GM18505 (cell line): ENCODE measurements at regions not wholly inside any gene's neighbourhood (a gene's known extent, or its start where the extent isn't known, plus 50 kb on each side); places are given as distances from the start of the nearest gene placed in this dataset.
A peak's percentile ranks its signal among the peaks of the same experiment; 100 is the strongest.

ENCODE experiments used
- ATAC-seq: cut with Tn5 transposase; IDR thresholded peaks from one replicate; pipeline ENCODE4 v1.9.1; 2021; ENCODE audit not compliant: unreplicated experiment
- POLR2A ChIP-seq: IDR thresholded peaks from 4 replicates; pipeline ENCODE4 v1.6.1; 2011; ENCODE audit warnings: borderline replicate concordance; ENCODE audit not compliant: insufficient read depth, insufficient read length; ENCODE audit errors: extremely low read depth

DNA sequence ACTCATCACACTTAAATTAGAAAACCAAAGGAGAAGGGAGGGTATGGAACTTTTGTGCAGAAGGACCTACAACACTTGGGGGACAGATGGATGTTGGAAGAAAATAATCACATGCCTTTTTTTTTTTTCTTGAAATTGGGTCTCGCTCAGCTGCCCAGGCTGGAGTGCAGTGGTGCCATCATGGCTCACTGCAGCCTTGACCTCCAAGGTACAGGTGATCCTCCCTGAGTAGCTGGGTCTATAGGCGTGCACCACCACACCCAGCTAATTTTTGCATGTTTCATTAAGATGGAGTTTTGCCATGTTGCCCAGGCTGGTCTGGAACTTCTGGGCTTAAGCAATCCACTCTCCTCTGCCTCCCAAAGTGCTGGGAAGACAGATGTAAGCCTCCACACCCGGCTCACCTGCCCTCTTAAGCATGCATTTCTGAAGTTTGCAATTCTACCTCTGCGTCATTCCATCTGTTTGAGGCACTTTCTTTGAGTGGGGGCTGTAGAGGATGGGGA, 370.8 kb upstream of the JARID2 start:
- no peak for TF ChIP-seq POLR2A
- no peak for ATAC-seq

DNA sequence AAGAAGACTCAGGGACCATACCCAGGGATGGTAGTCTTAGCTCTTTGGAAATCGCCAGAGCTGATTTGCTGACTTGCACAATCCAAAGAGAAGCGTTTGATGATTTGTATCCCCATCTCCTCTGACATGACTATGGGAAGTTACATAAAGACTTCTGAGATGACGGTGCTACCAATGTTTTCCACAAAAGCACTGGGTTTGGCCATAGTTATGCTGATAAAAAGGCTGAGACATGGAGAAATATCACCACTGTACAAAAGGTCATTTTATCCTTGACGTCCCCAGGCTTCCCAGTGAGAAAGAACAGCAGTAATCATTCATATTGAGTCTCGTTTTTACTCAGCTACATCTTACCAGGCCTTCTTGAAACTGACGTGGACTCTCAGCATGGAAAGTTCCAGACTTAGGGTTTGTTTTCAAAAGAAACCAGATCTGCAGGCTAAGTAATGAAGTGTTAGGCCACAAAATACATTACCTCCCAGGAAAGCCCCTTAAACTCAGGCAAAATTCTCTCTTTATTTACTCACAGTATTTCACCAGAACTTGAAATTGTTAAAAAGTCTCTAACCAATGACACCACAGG, 370.3 kb upstream of the JARID2 start:
- ATAC-seq: peak; percentile 45
- no peak for TF ChIP-seq POLR2A

DNA sequence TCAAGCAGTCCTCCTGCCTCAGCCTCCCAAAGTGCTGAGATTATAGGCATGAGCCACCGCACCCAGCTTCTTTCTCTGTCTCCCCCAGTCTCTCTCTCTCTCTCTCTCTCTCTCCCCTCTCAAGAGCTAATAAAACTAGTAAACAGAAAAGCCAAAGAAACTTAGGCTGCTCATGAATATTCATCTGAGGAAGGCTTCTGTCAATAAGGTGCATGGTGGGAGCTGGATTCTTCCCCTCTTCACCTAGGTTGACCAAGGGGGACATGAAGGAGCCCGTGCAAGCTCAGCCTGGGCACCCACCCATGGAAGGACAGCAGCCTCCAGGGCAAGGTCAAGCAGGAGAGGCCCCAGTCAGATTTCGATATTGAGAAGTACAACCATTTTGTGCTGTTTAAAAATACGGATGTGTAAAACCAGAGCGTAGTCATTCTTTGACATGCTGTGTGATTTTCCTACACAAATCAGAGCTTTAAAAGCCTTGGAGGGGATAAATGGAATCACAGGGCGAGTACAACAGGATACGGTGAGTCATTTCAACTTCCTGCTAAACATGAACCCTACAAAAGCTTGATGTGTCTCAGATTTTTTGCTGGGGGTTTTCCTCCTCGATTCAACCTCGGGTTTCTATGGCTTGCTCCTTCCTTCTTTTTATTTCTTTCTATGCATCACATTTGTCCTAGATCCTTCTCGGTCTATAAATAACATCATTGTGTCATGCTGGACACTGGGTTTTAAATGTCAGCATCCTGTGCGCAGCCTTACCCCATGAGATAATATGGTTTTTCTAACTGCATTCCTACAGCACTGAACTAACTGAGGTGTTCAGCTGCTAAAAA, 368.9 kb upstream of the JARID2 start:
- ATAC-seq: peak; percentile 60
- TF ChIP-seq POLR2A: no peak

DNA sequence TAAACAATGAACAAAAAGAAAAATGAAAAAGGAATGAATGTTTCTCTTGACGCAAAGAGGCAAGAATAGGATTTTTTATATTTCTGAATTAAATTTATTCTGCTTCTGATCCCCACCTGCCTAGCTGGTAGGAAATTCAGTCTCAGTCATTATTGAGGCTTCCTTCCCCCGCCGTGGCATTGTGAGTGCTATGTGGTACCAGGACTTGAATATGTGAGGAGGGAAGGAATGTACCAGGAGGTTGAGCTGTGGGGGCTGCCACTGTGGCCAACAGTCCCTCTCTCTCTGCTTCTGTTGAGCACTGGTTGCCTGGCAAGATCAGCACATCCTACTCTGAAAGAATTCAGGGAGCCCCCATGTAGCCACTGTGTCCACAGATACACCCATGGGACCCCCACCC, 368.1 kb upstream of the JARID2 start:
- TF ChIP-seq POLR2A: no peak
- no peak for ATAC-seq

DNA sequence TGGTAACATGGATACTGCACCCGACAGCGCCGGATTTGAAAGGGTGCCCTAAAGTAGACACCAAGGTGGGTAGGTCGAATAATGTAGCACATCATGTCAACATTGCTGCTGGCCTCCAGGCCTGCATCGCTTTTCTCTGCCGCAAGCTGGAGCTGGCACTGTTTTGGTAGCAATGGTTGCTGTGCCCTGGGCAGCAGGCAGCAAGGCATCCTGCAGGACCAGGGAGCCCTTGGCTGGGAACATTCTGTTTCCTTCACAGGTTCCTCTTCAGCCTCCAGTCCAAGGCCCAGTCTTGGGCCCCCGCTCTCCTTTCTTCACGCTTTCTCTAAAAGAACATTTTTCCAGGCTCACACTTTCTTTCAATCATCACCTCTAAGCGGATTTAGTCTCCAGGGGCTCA, 365.8 kb upstream of the JARID2 start:
- ATAC-seq: no peak
- TF ChIP-seq POLR2A: no peak

DNA sequence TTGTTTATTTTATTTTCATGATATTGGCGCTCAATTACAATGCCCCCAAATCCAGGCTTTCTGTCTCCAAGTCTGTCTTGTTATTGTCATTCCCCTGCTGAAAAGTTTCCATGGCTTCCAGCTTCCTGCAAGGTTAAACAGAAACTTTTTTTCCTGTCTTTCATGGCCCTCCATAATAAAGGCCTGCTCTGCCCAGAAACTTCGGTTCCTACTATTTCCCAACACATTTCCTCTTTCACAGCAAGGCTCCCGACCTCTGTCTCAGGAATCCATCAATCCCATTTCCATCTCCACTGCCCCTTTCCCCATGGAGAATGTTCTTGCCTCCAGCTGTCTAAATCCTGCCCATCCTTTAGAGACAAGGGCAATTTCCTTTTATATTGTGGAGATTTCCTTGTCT, 365.2 kb upstream of the JARID2 start:
- TF ChIP-seq POLR2A: no peak
- ATAC-seq: no peak

DNA sequence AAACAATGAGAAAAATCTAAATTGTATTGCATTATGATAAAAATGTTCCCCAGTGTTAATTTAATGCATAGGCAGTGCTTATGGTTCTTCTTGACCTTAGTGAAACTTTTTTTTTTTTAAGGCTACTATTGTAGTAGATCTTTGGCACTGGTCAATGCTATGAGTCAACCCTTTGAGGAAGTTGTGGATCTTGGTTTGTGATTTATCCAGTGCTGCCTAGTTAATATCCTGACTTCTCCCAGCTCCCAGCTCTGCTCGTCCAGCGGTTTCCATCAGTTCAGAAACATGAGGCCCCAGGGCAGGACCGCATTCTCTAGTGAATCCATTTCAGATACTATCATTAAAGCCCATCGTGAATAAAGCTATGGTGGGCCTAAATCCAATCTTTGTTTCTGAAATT, 364.5 kb upstream of the JARID2 start:
- TF ChIP-seq POLR2A: no peak
- no peak for ATAC-seq

DNA sequence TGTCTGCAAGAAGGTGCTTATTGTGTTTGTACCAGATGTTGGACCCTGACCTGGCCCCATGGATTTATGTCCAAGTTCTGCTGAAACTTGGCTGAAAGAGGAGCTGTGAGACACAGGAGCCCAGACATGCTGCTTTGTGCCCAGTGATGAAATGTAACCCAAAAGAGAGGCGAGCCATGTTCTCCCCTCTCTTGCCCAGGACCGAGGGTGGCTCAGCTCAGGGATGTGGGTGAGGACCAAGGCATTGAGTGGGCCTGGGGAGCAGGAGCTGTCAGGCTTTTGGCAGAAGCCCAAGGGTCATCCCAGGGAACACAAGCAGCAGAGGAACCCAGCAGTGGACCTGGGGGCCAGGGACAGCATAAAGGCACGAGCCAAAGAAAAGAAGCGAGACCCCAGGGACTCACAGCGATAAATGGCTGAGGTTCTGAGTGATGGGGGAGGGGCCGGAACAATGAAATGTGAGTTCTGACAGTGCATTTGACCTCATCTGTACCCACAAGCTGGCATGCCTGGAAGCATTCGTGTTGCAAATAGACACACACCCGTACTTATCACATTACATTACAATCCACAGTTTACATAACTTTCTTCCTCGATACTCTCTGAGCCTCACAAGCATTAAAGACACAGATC, 363.4 kb upstream of the JARID2 start:
- no peak for ATAC-seq
- no peak for TF ChIP-seq POLR2A

DNA sequence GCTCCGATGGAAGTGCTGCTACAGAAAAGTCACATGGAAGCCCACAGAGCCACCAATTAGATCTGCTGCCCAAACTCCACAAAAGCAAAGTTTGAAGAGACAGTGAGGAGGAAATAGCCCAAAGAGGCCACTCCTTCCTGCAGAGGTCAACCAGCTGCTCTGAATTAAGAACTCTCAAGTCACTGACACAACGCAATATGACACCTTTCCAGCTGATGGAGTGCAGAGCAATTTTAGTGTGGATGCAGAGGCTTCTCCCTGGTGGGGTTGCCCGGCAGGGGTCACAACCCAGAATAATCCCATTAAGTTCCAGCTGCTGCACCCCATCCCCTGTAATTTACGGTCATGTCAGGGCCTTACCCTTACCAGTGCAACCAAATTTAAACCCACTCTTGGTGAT, 361.9 kb upstream of the JARID2 start:
- no peak for TF ChIP-seq POLR2A
- no peak for ATAC-seq

DNA sequence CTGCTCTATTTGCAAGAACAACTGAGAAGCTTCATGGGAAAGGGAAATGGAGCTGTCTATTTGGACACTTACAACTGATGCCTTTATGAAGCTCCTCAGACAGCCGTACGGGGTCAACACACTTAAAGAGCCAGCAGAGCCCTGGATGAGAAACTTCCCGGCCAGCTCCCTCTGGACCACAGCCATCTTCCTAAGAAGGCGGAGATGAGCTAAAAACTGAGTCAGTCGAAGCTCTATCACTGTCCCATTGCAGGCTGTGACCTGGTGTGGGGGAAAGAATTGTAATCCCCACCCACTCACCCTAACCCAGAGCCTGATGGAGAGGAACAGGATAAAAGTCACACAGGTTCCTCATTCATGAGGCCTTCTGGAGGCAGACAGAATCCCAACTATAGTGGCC, 360.4 kb upstream of the JARID2 start:
- no peak for TF ChIP-seq POLR2A
- no peak for ATAC-seq

DNA sequence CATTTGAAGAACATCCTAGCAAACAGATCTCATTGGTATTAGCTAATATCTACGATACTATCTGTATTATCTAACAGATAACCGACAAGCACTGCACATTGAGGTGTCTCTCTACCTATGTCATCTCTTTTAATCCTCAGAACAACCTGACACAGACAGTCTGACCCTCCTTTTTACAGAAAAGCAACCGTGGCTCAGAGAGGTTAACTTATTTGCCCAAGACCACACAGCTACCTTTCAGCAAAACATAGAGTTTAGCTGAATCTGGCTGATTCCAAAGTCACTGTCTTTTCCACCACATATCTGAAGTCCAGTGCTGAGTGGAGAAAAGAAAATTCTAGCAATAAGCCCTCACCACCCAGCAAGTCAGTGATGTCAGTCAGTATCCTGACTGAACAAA, 358.7 kb upstream of the JARID2 start:
- no peak for ATAC-seq
- no peak for TF ChIP-seq POLR2A

DNA sequence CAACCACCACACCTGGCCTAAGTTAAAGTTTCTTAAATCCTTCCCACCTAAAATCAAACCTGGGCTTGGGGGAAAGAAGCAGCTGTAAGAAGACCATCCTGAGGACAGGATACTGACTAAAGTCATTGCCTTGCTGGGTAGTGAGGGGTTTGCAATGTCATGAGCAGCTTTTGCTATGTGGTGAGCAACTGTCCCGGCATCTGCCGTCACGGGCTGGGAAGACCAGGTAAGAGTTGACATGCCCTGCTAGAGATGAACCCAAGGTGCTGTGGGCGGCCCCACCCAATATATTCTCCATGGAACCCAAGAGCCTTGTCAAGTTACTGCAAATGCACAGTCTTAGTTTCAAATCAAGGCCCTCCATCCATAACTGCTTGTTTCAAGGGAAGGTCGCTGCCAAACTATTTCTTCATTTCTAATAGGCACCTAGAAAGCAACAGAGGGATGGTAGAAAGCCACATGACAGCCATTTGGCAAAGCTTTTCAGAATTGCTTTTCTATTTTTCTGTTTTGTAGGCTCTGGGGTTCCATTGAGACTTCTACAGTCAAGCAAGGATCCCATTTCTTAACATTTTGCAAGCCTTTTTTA, 357.8 kb upstream of the JARID2 start:
- no peak for ATAC-seq
- no peak for TF ChIP-seq POLR2A

DNA sequence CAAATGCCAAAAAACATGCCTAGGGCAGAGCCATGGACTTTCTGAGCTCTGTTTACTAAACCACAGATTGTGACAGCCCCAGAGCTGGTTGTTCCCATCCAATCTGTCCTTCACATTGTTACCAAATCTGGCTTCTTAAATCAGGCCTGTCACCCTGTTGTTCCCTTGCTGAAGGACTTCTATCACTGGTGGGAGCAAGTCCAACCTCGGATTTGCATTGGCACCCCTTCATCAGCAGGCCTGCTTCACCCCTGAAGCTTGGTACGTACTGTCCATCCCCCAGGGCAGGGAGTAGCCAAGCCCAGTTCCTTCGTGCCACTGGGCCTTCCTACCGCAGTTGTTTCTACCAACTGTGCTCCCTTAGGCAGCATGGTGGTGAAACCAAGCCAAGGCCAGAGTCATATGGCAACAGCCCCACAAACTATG, 357.3 kb upstream of the JARID2 start:
- no peak for ATAC-seq
- no peak for TF ChIP-seq POLR2A

DNA sequence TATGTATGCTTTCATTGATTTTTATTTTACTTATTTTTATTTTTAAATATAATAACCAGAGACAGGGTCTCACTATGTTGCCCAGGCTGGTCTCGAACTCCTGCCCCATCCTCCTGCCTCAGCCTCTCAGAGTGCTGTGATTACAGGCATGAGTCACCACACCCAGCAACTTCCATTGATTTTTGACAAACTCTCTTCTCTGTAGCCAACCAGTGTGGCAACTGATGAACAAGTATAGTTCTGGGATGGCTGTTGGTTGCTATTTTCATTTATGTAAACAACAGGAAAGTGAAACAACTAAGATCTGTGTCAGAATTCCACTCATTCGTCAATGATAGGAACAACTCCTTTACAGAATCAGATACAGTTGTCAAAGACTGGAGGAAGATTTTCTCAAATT, 356.7 kb upstream of the JARID2 start:
- TF ChIP-seq POLR2A: no peak
- no peak for ATAC-seq
